SH-SY5Y (cell line): ENCODE measurements at regions not wholly inside any gene's neighbourhood (a gene's known extent, or its start where the extent isn't known, plus 50 kb on each side); places are given as distances from the start of the nearest gene placed in this dataset.

Experiments used
- GATA2 ChIP-seq: IDR thresholded peaks from 2 replicates; pipeline ENCODE4 v1.6.1; 2011; ENCODE audit warnings: mild to moderate bottlenecking, low read depth, low read length
- GATA3 ChIP-seq: IDR thresholded peaks from 2 replicates; pipeline ENCODE4 v1.6.1; 2011; ENCODE audit warnings: low read depth, mild to moderate bottlenecking, low read length, moderate library complexity

- TF ChIP-seq GATA2 = no peak
- no peak for TF ChIP-seq GATA3
These were observed 83.5 kb upstream of the SLC2A1 start for GRCh38 chr1:43042127-43042526.
